Nephron progenitor cell (in vitro differentiated cells): ENCODE measurements at regions not wholly inside any gene's neighbourhood (a gene's known extent, or its start where the extent isn't known, plus 50 kb on each side); places are given as distances from the start of the nearest gene placed in this dataset.

Experiments
- DNase-seq: peaks from one replicate; pipeline ENCODE4 v3.0.0; 2021
- H3K27ac Mint-ChIP-seq: 2 replicates; pipeline ENCODE4 v1.8.0; 2021; ENCODE audit warnings: mild to moderate bottlenecking, moderate library complexity, mixed read lengths
- H3K27me3 Mint-ChIP-seq: 2 replicates; pipeline ENCODE4 v1.8.0; 2021; ENCODE audit warnings: mild to moderate bottlenecking, low read depth, mixed read lengths; ENCODE audit not compliant: poor library complexity
- H3K36me3 Mint-ChIP-seq: 2 replicates; pipeline ENCODE4 v1.8.0; 2021; ENCODE audit warnings: low read depth, mixed read lengths
- H3K4me1 Mint-ChIP-seq: 2 replicates; pipeline ENCODE4 v1.8.0; 2021; ENCODE audit warnings: mixed read lengths
- H3K4me3 Mint-ChIP-seq: 2 replicates; pipeline ENCODE4 v1.8.0; 2021; ENCODE audit warnings: mild to moderate bottlenecking, moderate library complexity, mixed read lengths
- H3K9me3 Mint-ChIP-seq: 2 replicates; pipeline ENCODE4 v1.8.0; 2021; ENCODE audit warnings: mild to moderate bottlenecking, moderate library complexity, mixed read lengths
- CTCF ChIP-seq: fragments of 200-600 bp; sonication (generic); IDR thresholded peaks from 2 replicates; pipeline ENCODE4 v1.5.0; 2021; ENCODE audit warnings: antibody characterized with exemption

- no peak overlapping the region for H3K4me3 Mint-ChIP-seq
- H3K27ac Mint-ChIP-seq: no peak overlapping the region
- peaks cover 7% of the 10 kb centered on the region for H3K27me3 Mint-ChIP-seq
- no peak for TF ChIP-seq CTCF
- H3K9me3 Mint-ChIP-seq: no peaks in the 10 kb centered on the region
- no peaks in the 10 kb centered on the region for H3K36me3 Mint-ChIP-seq
- H3K4me1 Mint-ChIP-seq: peaks cover 3% of the 10 kb centered on the region
- no peak for DNase-seq
Observed at GRCh38 chr2:14712111-14712510, 79.6 kb downstream of the LRATD1 start.

GRCh38 chr2:14713248-14713647, 80.7 kb downstream of the LRATD1 start:
- H3K4me1 Mint-ChIP-seq: peaks cover 5% of the 10 kb centered on the region
- no peak for TF ChIP-seq CTCF
- no peak overlapping the region for H3K27ac Mint-ChIP-seq
- no peaks in the 10 kb centered on the region for H3K36me3 Mint-ChIP-seq
- H3K27me3 Mint-ChIP-seq: peaks cover 7% of the 10 kb centered on the region
- no peak for DNase-seq
- no peaks in the 10 kb centered on the region for H3K9me3 Mint-ChIP-seq
- H3K4me3 Mint-ChIP-seq: no peak overlapping the region

- TF ChIP-seq CTCF: no peak
- H3K36me3 Mint-ChIP-seq: no peaks in the 10 kb centered on the region
- H3K4me1 Mint-ChIP-seq: peaks cover 5% of the 10 kb centered on the region
- no peak overlapping the region for H3K4me3 Mint-ChIP-seq
- no peak overlapping the region for H3K27ac Mint-ChIP-seq
- no peak for DNase-seq
- peaks cover 10% of the 10 kb centered on the region for H3K27me3 Mint-ChIP-seq
- no peaks in the 10 kb centered on the region for H3K9me3 Mint-ChIP-seq
Observed at GRCh38 chr2:14715600-14715999, 83.1 kb downstream of the LRATD1 start.

GRCh38 chr2:14716319-14716718, 83.8 kb downstream of the LRATD1 start:
- Mint-ChIP-seq H3K9me3 (no peaks in the 10 kb centered on the region), H3K27me3 (peaks cover 10% of the 10 kb centered on the region), H3K27ac (no peak overlapping the region), H3K4me1 (peaks cover 5% of the 10 kb centered on the region), H3K4me3 (no peak overlapping the region), H3K36me3 (no peaks in the 10 kb centered on the region)
- TF ChIP-seq CTCF: no peak
- no peak for DNase-seq

GRCh38 chr2:14717131-14717530, 84.6 kb downstream of the LRATD1 start:
- Mint-ChIP-seq H3K4me1 (peaks cover 5% of the 10 kb centered on the region), H3K36me3 (no peaks in the 10 kb centered on the region), H3K27me3 (peaks cover 10% of the 10 kb centered on the region), H3K9me3 (no peaks in the 10 kb centered on the region), H3K4me3 (no peak overlapping the region), H3K27ac (no peak overlapping the region)
- no peak for DNase-seq
- no peak for TF ChIP-seq CTCF

- peaks cover 5% of the 10 kb centered on the region for H3K4me1 Mint-ChIP-seq
- H3K36me3 Mint-ChIP-seq: no peaks in the 10 kb centered on the region
- peaks cover 13% of the 10 kb centered on the region for H3K27me3 Mint-ChIP-seq
- H3K4me3 Mint-ChIP-seq: no peak overlapping the region
- no peak for TF ChIP-seq CTCF
- DNase-seq: no peak
- H3K9me3 Mint-ChIP-seq: no peaks in the 10 kb centered on the region
- H3K27ac Mint-ChIP-seq: no peak overlapping the region
Observed at GRCh38 chr2:14720319-14720718, 87.8 kb downstream of the LRATD1 start.
